RPMI8226 (cell line): ENCODE measurements at regions not wholly inside any gene's neighbourhood (a gene's known extent, or its start where the extent isn't known, plus 50 kb on each side); places are given as distances from the start of the nearest gene placed in this dataset.
"Not testable (repeated sequence)": the region's sequence is repeated elsewhere in the genome, so short reads cannot be mapped to it uniquely, and the experiment has no call there.

Experiments
- DNase-seq: peaks from one replicate; pipeline ENCODE4 v3.0.0-alpha.2; 2015

DNA sequence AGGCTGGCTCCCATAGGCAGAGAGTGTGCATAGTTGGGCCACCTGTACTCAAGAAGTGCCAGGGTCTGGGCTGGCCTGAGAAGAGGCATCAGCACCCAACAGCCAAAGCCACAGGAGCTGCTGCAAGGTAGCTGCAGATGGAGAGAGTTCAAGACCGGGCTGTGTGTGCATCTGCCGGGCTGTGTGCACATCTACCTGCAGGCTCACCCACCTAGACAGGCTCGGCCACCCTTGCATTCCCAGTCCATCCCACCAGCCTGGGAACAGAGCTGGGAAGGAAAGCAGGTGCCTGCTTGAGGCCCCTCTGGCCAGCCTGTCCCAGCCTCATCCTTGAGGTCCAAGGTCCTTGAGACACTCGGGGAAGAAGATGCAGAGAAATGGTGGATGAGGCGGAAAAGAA, 194.4 kb upstream of the AJAP1 start:
- no peak for DNase-seq

DNA sequence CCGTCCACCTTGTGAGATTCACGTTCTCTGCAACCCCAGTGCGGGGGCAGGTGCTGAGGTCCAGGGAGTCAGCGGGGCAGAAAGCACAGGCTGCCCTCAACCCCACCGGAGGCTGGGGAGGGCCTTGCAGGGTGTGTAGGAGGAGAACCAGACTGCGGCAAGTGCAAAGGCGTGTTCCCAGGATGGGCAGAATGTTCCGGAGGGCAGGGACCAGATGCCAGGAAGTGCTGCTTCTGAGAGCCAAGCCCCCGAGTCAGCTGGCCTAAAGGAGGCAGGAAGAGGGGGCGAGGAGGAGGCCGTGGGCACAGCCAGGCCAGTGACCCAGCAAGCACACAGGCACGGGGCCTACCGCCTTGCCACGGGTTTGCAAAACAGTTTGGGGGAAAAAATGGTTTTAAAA, 193.8 kb upstream of the AJAP1 start:
- DNase-seq = no peak

DNA sequence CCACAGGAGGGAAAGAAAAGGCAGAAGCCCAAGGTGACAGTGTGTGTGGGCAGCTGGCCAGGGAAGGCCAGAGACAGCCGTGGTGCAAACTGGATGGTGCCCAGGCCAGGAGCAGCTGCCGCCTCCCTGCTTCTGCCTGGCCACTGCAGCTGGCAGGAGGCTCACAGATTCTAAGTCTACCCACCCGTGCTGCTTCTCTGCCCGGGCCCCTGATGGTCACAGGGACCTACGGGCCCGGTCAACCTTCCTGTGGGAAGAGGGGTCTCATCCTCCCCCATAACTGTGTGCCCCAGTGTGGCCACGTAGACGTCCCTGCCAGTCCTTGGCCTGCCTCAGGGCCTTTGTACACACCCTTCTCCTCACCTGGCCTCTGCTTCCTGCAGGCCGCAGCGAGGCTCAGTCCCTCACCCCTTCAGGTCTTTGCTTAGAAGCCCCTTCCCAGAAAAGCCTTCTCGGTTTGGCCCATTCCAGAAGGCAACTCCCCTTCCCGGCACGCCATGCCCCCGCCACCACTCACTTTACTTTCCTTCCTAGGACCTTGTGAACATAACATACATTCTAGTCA, 192.6 kb upstream of the AJAP1 start:
- no peak for DNase-seq

DNA sequence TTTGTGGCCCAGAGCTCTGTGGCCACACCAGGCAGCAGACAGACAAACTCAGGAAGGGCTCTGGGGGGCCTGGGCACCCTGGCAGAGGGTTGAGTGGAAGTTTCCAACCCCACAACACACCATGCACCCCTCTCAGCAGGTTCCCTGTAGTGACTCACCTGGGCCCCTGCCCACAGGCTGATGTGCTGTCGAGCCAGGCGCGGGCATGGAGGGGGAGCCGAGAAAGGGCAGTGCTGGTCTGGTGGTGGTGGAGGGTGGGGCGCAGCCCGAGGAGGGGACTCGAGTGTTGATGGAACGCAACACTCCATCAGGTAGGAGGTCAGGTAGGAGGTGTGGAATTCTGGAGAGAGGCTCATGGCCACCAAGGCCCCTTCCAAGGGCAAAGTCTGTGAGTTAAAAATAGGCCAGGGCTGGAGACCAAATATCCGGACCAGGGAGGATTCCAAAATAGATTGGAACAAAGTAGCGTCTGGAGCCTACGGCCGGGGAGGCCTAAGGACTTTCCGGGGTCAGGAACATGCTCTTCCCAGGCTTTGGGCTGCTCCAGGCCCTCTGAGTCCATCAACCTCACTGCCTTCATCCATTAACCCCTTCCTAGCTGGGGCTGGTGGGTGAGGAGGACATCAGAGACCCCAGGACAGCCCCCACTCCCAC, 191.5 kb upstream of the AJAP1 start:
- no peak for DNase-seq

DNA sequence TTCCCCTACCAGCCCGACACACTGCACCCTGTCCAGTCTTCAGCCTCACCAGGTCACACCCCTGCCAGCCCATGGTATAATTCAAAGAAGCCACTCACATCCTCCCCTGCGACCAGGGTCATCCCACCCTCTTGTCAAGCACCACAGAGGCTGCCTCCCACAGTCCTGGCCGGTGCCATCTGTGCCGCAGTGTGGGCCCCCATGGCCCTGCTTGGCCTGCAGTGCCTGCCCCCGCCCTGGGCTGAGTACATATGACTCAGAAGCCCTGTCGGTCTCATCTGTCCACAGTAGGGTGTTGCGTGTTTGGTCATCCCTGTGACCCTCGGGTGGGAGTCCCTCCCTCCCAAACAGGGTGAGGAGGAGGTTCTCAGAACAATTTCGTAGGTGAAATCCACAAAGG, 190.8 kb upstream of the AJAP1 start:
- no peak for DNase-seq

DNA sequence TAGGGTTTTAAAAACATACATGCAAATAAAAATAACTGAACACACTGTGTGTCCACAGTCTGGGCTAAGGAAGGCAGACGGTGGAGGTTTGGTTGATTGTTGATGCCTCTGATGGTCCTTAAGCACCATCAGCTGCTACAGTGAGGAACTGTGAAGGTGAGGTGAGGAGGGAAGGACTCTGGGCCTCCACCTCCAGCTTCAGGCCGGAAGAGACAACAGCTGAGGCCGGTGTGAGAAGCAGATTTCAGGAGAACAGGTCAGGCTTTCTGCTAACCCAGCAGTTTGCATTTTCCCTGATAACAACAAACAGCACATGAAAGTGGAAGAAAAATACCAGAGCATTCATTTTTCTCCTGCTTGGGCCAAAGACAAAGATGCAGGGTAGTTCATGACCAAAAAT, 189.9 kb upstream of the AJAP1 start:
- peak; percentile 61 for DNase-seq

DNA sequence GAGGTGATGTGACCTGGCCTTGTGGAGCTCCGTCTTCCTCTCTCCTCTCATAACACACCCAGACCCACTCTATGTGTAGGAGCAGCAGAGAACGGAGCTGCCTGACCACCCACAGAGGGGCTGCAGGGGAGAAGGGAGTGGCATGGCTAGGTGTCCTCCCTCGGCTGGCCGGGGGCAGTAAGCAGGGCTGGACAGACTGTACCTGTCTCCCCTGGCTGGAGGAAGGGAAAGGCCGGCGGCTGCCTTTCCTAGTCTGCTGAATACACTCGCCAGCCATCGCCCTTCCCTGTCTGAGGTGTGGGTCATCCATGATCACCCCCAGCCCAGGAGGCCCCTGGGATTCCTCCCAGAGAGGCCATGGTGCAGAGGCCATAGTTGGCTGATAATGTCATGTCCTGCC, 187.2 kb upstream of the AJAP1 start:
- DNase-seq = no peak

DNA sequence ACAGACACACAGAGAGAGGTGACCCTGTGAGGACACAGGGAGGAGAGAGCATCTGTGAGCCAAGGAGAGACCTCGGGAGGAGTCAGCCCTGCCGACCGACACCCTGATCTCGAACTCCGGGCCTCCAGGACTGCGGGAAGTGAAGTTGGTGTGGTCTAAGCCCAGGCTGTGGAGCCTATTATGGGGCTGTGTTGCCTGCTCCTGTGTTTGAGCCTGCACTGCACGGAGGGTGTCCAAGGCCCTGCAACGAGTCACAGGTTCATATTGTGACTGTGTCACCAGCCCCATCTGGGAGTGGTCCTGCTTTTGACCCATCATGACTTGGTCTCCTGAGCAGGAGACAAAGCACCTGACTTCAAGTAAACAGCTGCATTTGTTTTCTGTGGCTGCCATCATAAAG, 186.0 kb upstream of the AJAP1 start:
- DNase-seq = no peak

DNA sequence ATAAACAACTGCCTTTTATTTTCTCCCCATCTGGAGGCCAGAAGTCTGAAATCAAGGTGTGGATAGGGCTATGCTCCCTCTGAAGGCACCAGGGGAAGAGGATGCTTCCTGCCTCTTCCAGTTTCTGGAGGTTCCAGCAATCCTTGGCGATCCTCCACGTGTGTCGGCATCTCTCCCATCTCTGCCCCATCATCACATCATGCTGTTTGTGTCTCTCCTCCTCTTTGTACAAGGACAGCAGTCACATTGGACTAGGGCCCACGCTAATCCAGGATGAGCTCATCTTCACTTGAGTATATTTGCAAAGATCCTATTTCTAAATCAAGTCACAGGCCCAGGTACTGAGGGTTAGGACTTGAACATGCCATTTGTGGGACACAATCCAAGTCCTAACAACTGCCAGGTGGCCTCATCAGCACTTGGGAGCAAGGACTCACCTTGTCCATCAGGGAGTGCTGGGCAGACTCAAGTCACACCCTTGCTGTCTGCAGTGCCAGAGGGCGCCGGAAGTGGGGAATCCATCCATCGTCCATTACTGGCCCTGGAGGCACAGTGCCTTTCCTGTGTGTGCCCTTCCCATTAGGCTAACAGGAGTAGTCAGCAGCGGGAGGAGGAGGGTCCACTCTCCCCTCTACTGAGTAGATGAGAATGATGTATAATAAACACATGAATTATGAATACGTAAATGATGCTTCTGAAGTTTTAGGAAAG, 185.4 kb upstream of the AJAP1 start:
- no peak for DNase-seq

DNA sequence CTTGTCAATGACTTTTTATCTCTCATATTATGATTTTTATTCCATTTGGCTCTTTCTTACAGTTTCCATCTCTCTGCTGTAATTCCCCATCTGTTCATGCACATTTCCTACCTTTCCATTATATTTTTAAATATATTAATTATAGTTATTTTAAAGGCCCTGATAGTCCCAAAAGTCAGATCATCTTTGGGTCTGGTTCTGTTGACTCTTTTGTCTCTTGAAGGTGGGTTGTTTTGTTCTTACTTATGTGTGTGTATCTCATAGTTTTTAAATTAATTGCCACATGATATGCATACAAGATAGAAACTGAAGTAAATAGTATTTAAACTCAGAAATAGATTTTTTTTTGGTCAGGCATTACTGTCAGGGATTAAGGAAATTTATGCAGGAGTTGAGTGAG, 178.0 kb upstream of the AJAP1 start:
- DNase-seq = no peak

DNA sequence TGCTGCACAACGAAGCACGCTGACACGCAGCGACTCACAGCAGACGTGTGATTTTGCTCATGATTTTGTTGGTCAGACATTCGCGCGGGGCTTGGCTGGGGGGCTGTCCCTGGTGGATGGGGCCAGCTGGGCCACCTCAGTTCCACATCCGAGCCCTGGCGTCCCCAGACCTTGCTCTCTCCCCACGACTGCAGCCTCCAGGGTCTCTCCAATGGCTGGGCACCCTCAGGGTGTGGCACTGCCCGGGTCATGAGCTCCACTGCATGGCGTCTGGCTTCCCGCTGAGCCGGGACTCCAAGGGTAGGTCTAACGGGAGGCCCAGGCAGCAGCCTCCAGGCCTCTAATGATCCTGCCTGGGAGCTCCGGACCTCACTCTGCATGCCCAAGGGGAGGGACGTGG, 173.0 kb upstream of the AJAP1 start:
- no peak for DNase-seq

DNA sequence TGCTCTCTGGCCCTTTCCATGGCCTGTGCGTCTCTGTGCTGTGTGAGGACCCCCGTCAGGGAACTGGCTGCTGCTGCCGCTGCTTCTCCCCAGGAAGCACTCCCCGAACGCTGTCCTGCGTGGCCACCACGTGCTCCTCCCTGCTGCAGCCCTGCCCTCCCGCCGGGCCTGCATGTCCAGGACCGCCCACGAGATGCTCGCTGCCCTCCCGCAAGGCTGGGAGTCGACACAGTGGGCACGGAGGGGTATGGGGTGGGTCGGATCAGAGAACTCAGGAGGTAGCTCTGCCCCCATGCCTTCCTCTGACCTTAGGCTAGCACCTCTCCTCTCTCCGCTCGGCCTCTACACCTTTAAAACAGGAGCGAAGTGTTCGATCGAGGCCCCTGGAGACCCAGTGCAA, 171.9 kb upstream of the AJAP1 start:
- no peak for DNase-seq

DNA sequence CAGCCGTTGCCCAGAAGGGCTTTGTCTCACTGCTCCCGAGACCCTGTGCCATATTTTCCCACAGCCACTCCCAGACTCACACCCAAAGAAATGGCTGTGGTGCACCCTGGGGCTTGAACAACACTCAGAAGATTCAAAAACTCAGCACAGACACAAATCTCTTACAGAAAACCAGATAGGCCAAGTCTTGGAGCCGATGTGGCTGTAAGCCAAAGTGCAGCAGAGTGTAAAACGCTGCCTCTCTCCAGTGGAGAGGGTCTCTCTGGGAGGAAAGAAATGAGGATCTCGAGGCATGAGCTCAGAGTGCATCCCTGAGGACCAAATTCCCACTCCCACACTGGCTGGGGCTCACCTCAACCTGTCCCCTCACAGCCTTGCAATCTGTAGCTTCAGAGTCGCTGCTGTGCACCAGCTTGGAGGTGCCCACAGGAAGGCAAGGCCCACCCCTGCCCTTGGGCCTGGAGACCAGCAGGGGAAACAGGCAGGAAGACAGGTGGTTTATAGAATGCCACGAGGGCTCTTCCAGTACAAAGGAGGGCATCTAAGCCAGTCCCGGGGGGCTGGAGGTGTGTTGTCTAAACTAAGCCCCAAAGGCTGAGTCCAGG, 171.3 kb upstream of the AJAP1 start:
- DNase-seq = no peak

DNA sequence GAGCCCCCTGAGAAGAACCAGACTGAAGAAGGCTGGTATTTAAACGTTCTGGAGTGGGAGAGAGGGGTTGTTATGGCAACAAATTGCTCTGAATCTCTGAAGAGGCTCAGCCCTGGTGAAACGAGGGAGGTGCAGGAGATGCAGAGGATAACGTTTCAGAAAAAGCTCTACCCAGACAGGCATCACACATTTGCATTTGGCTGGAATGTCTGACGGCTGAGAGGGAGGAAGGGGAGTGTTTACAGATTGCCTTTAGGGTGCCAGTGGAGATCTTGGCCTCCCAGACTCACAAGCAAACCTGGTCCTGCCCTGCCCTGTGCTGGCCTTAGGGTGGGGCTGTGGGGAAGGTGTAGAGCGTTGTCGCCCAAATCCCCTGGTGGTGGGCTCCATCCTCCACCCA, 169.0 kb upstream of the AJAP1 start:
- DNase-seq = no peak

DNA sequence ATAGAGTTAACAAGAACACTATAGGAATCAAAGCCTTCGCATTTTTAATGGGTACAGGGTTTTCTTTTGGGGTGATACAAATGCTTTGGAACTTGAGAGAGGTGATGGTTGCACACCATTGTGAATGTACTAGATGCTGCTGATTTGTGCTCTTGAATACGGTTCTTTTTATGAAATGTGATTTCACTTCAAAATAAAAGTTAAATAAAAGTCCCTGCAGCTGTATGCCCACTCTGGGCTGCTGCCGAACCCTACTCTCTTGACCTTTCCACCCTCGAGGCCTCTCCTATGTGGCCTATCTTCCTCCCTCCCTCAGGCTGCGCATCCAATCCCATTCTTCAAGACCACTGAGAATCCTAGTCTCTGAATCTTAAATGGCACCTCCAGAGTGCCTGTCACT, 168.5 kb upstream of the AJAP1 start:
- DNase-seq = no peak

DNA sequence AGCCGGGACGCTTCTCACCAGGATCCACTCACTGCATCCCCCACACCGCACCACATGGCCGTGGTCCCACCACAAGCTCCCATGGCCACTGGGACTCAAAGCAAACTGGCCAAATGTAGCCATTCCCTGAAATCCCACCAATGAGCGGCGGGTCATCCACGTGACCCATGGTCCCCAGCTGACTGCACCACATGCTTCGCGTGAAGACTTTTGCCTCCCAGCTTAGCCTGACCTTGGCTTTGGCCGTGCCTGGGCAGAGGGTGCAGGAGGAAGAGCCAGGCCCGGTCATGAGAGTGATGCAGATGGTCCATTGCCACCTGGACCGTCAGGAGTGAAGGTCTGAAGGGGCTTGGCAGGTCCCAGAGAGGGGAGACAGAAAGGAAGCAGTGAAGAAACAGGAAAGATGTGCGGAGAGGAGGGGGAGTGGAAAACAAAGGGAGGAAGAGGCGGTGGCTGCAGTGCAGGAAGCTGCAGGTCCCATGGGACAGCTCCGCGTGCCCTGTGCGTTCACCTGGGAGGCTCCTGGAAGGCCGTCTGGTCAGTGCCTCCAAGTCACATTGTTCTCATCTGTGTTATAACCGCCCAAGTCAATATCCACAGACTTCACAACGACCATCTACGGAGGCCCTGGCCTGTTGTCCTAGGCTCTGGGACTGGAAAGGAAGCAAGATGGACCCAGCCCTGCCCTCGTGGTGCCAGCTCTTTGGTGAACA, 167.8 kb upstream of the AJAP1 start:
- no peak for DNase-seq

DNA sequence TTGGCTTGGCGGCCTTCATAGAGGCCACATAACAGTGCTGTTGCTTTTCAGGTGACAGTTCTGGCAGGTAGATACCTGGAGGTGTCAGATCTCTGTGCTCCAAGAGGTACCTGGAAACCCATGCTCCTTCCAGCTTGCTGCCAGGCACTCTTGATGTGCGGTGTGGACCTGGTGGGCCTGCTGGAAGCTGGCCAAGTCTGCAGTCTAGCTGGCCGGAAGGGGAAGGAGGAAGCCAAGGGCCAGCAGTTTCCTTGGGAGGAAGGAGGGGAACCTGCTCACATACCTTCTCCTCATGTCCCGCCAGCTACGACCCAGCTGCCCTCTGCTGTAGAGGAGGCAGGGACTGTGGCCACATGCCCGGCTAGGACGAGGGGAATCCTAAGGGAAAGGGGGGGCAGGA, 166.4 kb upstream of the AJAP1 start:
- DNase-seq = no peak

DNA sequence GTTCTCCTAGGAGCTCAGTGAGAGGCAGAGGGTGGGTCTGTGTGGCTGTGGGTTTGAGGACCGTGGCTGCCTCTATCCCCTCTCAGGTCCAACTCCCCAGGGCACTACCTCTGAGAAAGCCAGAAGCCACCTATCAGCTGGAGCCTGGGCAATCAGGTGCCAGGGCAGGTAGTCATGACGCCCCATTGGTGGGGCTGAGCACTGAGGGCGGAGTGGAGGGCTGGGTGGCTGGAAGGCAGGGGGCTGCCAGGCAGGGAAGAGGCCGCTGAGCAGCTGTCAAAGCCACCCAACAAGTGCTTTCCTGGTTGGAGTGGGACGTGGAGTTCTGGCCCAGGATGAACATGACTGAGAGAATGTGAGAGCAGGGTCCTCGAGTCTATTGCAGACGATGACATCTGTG, 164.9 kb upstream of the AJAP1 start:
- DNase-seq = no peak

DNA sequence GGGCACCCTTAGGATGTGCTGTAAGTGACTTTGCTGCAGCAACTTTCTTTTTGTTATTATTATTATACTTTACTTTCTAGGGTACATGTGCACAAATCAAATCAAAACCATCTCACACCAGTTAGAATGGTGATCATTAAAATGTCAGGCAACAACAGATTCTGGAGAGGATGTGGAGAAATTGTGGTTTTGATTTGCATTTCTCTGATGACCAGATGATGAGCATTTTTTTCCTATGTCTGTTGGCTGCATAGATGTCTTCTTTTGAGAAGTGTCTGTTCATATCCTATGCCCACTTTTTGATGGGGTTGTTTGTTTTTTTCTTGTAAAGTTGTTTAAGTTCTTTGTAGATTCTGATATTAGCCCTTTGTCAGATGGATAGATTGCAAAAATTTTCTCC, 164.4 kb upstream of the AJAP1 start:
- DNase-seq = not testable (repeated sequence)

DNA sequence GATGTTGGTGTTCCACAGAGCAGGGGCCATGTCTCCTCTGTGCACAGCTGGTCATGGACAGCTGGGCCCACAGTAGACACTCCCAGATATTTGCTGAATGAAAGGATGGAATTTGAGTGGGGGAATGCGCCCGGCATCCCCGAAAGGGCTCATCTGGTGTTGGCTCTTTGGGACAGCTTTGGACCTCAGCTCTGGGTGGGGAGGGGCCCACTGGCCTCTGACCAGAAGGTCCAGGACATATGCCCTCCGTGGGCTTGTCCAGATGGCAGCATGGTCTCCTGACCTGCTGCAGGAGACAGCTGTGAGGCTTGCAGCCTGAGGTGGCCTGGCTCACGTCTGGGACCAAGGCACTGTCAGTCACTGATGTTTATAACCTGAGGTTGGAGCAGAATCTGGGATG, 160.4 kb upstream of the AJAP1 start:
- DNase-seq = no peak

DNA sequence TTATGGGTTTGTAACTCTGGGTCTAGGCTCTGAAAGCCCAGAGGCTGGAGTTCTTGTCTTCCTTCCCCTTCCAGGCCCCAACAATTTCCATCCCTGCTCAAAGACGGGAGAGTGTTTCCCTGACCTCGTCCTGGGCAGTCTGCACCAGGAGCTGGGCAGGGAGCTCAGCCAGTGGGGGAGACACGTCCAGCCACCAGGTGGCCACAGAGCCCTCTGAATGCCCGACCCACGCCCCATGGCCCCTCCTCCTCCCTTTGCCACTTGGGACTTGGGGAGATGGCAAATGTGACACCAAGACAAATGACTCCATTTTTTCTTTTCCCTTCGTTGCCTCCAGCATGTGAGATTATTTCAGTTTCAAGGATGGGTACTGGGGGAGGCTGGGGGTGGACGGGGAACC, 159.9 kb upstream of the AJAP1 start:
- peak; percentile 20 for DNase-seq

DNA sequence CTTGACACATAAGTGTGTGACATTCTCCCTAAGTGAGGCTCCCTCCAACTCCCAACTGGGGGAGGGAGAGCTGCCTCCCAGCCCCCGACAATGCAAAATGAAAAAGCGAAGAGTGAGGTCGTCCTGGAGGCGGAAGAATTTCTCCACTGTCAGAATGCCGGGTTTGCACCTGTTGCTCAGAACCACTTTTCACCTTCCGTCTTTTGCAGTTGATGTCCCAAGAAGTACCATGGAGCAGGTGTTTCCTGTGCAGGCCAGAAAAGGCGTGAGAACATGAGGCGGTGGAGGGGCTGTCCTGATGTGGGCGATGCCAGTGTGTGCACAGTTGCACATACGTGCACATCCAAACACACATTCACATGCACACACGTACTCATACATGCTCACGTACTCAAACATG, 158.6 kb upstream of the AJAP1 start:
- DNase-seq = peak; percentile 23

DNA sequence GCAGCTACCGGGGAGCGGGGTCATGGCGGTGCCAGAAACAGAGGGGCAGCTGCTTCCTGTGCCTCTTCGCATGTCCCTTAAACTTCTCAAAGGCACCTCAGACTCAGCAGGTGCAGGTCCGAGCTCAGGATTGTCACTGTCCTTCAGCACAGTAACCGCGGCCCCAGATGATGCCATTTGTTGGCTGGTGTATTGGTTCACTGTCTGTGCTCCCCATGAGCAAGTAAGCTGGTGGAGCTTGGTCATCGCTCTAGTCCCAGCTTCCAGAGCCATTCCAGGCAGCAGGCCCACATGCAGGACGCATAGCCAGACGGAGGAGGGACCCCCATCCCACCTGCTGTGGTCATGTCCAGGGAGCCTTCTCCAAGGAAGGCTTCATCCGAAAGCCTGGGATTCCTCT, 154.0 kb upstream of the AJAP1 start:
- DNase-seq = no peak

DNA sequence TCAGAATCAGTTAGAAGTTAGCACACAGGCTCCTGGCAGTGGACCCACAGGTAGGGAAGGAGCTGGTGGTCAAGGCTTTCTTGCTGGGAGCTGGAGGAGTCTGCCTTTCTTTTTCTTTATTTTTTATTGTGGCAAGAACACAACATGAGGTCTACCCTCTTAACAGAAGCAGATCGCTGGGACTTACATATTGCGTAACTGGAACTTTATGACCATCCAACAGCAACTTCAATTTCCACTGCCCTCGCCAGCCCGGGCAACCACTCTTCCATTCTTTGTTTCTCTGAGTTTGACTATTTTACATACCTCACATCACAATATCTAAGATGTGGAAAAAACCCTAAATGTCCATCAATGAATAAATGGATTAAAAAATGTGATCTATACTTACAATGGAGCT, 147.8 kb upstream of the AJAP1 start:
- no peak for DNase-seq
